GM12878 (cell line): ENCODE measurements at regions not wholly inside any gene's neighbourhood (a gene's known extent, or its start where the extent isn't known, plus 50 kb on each side); places are given as distances from the start of the nearest gene placed in this dataset.
A peak's percentile ranks its signal among the peaks of the same experiment; 100 is the strongest.

Source experiments
- ATAC-seq: fragments of 200-7000 bp; cut with Tn5 transposase; 3 replicates; pipeline ENCODE4 v1.9.1; 2020; ENCODE audit warnings: mild to moderate bottlenecking, moderate library complexity
- BruUV-seq: library from RNA; stranded (reverse); fragments of 400-500 nt; replicated peaks from 2 replicates; lab custom pipeline; 2021; lab: Mats Ljungman, UMichigan
- CTCF ChIA-PET: fragments of 300-600 bp; sonication (Branson Sonifier 250); formaldehyde crosslinking; extraction: SDS; loops from one replicate; lab custom pipeline; 2021; ENCODE audit warnings: inconsistent platforms; lab: Yijun Ruan, JAX
- POLR2A ChIA-PET: fragments of 350-600 bp; formaldehyde crosslinking; extraction: SDS; loops from one replicate; lab custom pipeline; 2021; ENCODE audit warnings: inconsistent platforms; lab: Charles Lee
- RAD21 ChIA-PET: fragments of 300-600 bp; sonication (Branson Sonifier 250); formaldehyde crosslinking; loops from one replicate; lab custom pipeline; 2023; ENCODE audit warnings: antibody characterized with exemption; ENCODE audit not compliant: unreplicated experiment; lab: Charles Lee
- SMC1A ChIA-PET: fragments of 300-600 bp; sonication (Branson Sonifier 250); formaldehyde crosslinking; loops from one replicate; lab custom pipeline; 2023; ENCODE audit not compliant: unreplicated experiment, uncharacterized antibody; lab: Charles Lee
- DNase-seq: peaks from one replicate; pipeline ENCODE4 v3.0.0-alpha.2; 2011; ENCODE audit warnings: low read depth, low spot score
- FAIRE-seq: peaks from 3 replicates; lab custom pipeline; 2011; peaks lifted over from hg19 to GRCh38; lab: Jason Lieb, UNC
- H2AFZ ChIP-seq: 2 replicates; pipeline ENCODE4 v1.6.0; 2011; ENCODE audit warnings: low read depth, low read length, control low read depth; ENCODE audit not compliant: control insufficient read depth
- H3K27ac ChIP-seq: 2 replicates; pipeline ENCODE4 v1.5.1; 2011; ENCODE audit warnings: control low read depth; ENCODE audit not compliant: control insufficient read depth, insufficient read depth
- H3K27me3 ChIP-seq, 2 experiments: replicated peaks in 1 of 2; 2 replicates each; pipeline versions ENCODE4 v1.6.0 to v1.6.1; 2011; ENCODE audit warnings: low read length in 1 of 2; ENCODE audit not compliant: control insufficient read depth in 2 of 2, insufficient read depth in 2 of 2
- H3K36me3 ChIP-seq, 2 experiments: 2 replicates each; pipeline ENCODE4 v1.5.1; 2011; ENCODE audit warnings: low read length in 1 of 2; ENCODE audit not compliant: control insufficient read depth in 2 of 2, insufficient read depth in 2 of 2
- H3K4me1 ChIP-seq: 2 replicates; pipeline ENCODE4 v1.6.1; 2011; ENCODE audit warnings: mild to moderate bottlenecking, low read length, moderate library complexity, mixed read lengths; ENCODE audit not compliant: control insufficient read depth, insufficient read depth
- H3K4me2 ChIP-seq: 2 replicates; pipeline ENCODE4 v1.6.0; 2011; ENCODE audit warnings: control low read depth; ENCODE audit not compliant: control insufficient read depth, insufficient read depth
- H3K4me3 ChIP-seq: fragments of 200-600 bp; sonication (generic); 2 replicates; pipeline ENCODE4 v1.5.1; 2016
- H3K79me2 ChIP-seq: 2 replicates; pipeline ENCODE4 v1.6.0; 2011; ENCODE audit warnings: low read length; ENCODE audit not compliant: control insufficient read depth, insufficient read depth
- H3K9ac ChIP-seq: 2 replicates; pipeline ENCODE4 v1.8.0; 2011; ENCODE audit warnings: low read length, control low read depth, mixed read lengths; ENCODE audit not compliant: control insufficient read depth, insufficient read depth
- H3K9me3 ChIP-seq: replicated peaks from 3 replicates; pipeline ENCODE4 v1.5.1; 2011; ENCODE audit warnings: mild to moderate bottlenecking, low read length; ENCODE audit not compliant: control insufficient read depth, insufficient read depth
- H4K20me1 ChIP-seq: 2 replicates; pipeline ENCODE4 v1.6.0; 2011; ENCODE audit not compliant: control insufficient read depth, insufficient read depth
- IKZF1 ChIP-seq: fragments of 450-650 bp; conservative IDR thresholded peaks from 2 replicates; pipeline ENCODE4 v1.6.1; 2017; ENCODE audit warnings: antibody characterized with exemption, mild to moderate bottlenecking
- NR2C2 ChIP-seq: IDR thresholded peaks from 2 replicates; pipeline ENCODE4 v1.6.1; 2011; ENCODE audit warnings: borderline replicate concordance, low read depth; ENCODE audit not compliant: control insufficient read depth, insufficient read length
- NR2F1 ChIP-seq: fragments of 450-650 bp; conservative IDR thresholded peaks from 2 replicates; pipeline ENCODE4 v1.6.1; 2017; ENCODE audit warnings: mild to moderate bottlenecking
- SREBF2 ChIP-seq: IDR thresholded peaks from 2 replicates; pipeline ENCODE4 v1.6.1; 2012; ENCODE audit warnings: mild to moderate bottlenecking, low read length
- ZNF207 ChIP-seq: fragments of 450-650 bp; IDR thresholded peaks from 2 replicates; pipeline ENCODE4 v1.6.1; 2014; ENCODE audit warnings: antibody characterized with exemption, mild to moderate bottlenecking, borderline replicate concordance
- ZNF217 ChIP-seq: fragments of 450-650 bp; IDR thresholded peaks from 2 replicates; pipeline ENCODE4 v1.6.1; 2017; ENCODE audit warnings: antibody characterized with exemption, mild to moderate bottlenecking
- WGBS: methylation state at CpG from one replicate; pipeline ENCODE4 v1.1.6; 2016; ENCODE audit warnings: low lambda C conversion rate; ENCODE audit not compliant: insufficient replicate concordance, insufficient coverage; ENCODE audit errors: missing lambda C conversion rate; 5-methylcytosine and 5-hydroxymethylcytosine counted together
- in situ Hi-C: fragments of 300-500 bp; cut with MboI; formaldehyde crosslinking; loops from 9 replicates; pipeline ENCODE4 v1.14.3; 2018; ENCODE audit warnings: mixed read lengths
- intact Hi-C: fragments of 100-400 bp; cut with micrococcal nuclease; formaldehyde crosslinking; loops from one replicate; pipeline ENCODE4 v1.14.2; 2022; ENCODE audit not compliant: unreplicated experiment

DNA sequence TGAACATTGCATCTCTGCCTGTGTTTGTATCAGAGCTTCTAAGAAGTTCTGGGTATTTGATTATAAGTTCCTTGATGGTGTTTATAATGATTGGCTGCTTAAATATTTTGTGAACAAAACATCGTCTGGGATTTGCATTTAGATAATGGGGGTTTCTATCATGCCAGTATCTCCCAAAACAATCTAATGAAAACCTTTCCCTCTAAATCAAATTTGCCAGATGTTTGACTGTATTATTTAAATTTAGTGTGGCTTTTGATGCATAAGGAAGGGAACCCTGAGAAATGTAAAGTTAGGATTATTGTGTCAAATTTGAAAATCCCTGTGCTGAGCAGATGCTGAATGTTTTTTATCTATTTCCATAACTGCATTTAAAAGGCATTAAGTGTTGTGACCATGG lies 159.9 kb downstream of the HS3ST3A1 start:
- BruUV-seq = no TSS peak
- ATAC-seq (no peak), DNase-seq (no peak), FAIRE-seq (no peak)
- no peaks in the 10 kb centered on the region for H3K79me2 ChIP-seq
- no peak for TF ChIP-seq ZNF207
- no peaks in the 10 kb centered on the region for H3K27me3 ChIP-seq
- H3K27ac ChIP-seq = no peak overlapping the region
- no peaks in the 10 kb centered on the region; the same call in 2 of the 3 replicates for H3K9me3 ChIP-seq
- no peak overlapping the region for H3K4me2 ChIP-seq
- intact Hi-C loops (no loop called here), in situ Hi-C loops (no loop called here)
- no peak overlapping the region for H3K4me3 ChIP-seq
- ChIA-PET SMC1A (no interaction called here), CTCF (no interaction called here), POLR2A (no interaction called here), RAD21 (interaction anchor here (1.2 kb wide), 1 partner anchor 15 kb away, joined by 3 read pairs; no protein-coding TSS in a partner anchor)
- 6% methylated on average over 1 of the region's 1 CpG for WGBS
- no peaks in the 10 kb centered on the region for H3K4me1 ChIP-seq
- no peak overlapping the region for H2AFZ ChIP-seq
- H3K36me3 ChIP-seq = no peaks in the 10 kb centered on the region
- no peak overlapping the region for H3K9ac ChIP-seq
- no peaks in the 10 kb centered on the region for H4K20me1 ChIP-seq

DNA sequence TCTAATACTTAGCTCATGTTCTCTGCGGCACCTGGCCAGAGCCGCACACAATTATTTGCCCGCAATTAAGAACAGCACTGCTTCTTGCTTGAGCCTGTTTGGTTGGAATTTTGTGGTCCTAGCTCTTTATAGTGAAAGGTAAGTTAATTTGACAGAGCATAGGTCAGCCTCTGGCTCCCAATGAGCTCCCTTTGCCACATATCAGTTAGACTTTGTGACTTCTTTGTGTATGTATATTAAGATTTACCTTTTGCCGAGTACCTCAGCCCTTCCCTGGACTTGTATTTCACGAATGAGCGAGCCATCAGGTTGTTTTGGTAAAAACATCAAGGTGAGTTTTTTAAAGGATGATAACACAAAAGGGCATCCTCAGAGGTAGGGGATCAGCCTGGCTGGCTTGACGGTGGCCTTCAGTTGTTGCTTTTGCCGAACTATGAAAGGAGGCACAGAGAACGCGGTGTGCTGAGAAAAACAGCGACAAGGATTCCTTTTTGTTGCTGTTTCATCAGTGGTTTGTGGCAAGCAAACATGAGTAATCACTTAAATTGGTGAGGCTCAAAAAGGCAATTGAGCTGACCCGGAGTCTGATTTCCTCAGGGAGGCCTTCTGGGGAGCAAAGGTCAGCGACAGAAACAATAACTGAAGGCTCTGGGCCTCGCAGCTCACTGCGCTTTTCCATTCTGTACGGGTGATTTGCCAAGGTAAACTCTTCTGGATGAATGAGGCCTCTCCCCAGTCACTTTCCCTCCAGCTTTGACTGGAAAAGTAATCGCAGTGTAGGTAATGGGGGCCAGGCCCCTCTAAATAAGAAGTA lies 163.6 kb downstream of the HS3ST3A1 start:
- no peak for ATAC-seq
- H2AFZ ChIP-seq = no peak overlapping the region
- no peaks in the 10 kb centered on the region for H3K4me1 ChIP-seq
- intact Hi-C loops = no loop called here
- no peak for FAIRE-seq
- in situ Hi-C loops = no loop called here
- no peak overlapping the region for H3K27ac ChIP-seq
- H3K9ac ChIP-seq = no peak overlapping the region
- no peaks in the 10 kb centered on the region for H4K20me1 ChIP-seq
- ChIA-PET RAD21 (no interaction called here), SMC1A (interaction anchor here (0.6 to 2.3 kb wide), 4 partner anchors 9 to 87 kb away, joined by 3 to 8 read pairs (median 4); no protein-coding TSS in a partner anchor), CTCF (interaction anchor here (0.6 kb wide), 1 partner anchor 237 kb away, joined by 3 read pairs; no protein-coding TSS in a partner anchor), POLR2A (no interaction called here)
- no peaks in the 10 kb centered on the region for H3K79me2 ChIP-seq
- no peaks in the 10 kb centered on the region; the same call in 2 of the 3 replicates for H3K9me3 ChIP-seq
- no peak for DNase-seq
- H3K4me2 ChIP-seq = no peak overlapping the region
- BruUV-seq = no TSS peak
- WGBS = 48% methylated on average over 17 of the region's 17 CpGs
- H3K4me3 ChIP-seq = no peak overlapping the region
- TF ChIP-seq SREBF2 = no peak
- TF ChIP-seq NR2C2 = no peak
- 0 out of 2 replicates have a peak, but pooled peaks have one; percentile 34 for TF ChIP-seq NR2F1
- TF ChIP-seq IKZF1 = no peak
- TF ChIP-seq ZNF217 = no peak
- H3K36me3 ChIP-seq = no peaks in the 10 kb centered on the region
- no peaks in the 10 kb centered on the region for H3K27me3 ChIP-seq
